Adrenal gland (tissue), 9 donors: ENCODE measurements at regions not wholly inside any gene's neighbourhood (a gene's known extent, or its start where the extent isn't known, plus 50 kb on each side); places are given as distances from the start of the nearest gene placed in this dataset.

Experiments
- DNase-seq, 7 donors: peaks; one replicate each; pipeline ENCODE4 v3.0.0-alpha.2; 2019 to 2020
- H3K27ac ChIP-seq, 5 donors: fragments of 200-600 bp; sonication (generic) in 4 of 5; 1 replicate in 3 of 5; 2 replicates in 2 of 5; pipeline versions ENCODE4 v1.5.1 to v1.8.0; 2016 to 2020; ENCODE audit warnings: mild to moderate bottlenecking in 1 of 5
- H3K27me3 ChIP-seq: fragments of 200-600 bp; 2 replicates; pipeline ENCODE4 v1.8.0; 2021
- H3K36me3 ChIP-seq, 2 donors: fragments of 200-600 bp; replicated peaks in 1 of 2; 1 replicate in 1 of 2; 2 replicates in 1 of 2; pipeline versions ENCODE4 v1.5.1 to v1.8.0; 2018 to 2022
- H3K4me1 ChIP-seq, 2 donors: fragments of 200-600 bp; replicated peaks in 1 of 2; 1 replicate in 1 of 2; 2 replicates in 1 of 2; pipeline versions ENCODE4 v1.5.1 to v1.8.0; 2018 to 2021
- H3K4me3 ChIP-seq, 4 donors: fragments of 200-600 bp; sonication (generic) in 3 of 4; one replicate each; pipeline ENCODE4 v1.5.1; 2016 to 2018
- H3K9me3 ChIP-seq, 3 donors: fragments of 200-600 bp; sonication (generic) in 1 of 3; replicated peaks in 1 of 3; 1 replicate in 2 of 3; 2 replicates in 1 of 3; pipeline versions ENCODE4 v1.5.1 to v1.8.0; 2016 to 2021
- CTCF ChIP-seq, 6 experiments: fragments of 450-650 bp in 4 of 6; fragments of 200-600 bp in 2 of 6; sonication (generic) in 1 of 6; IDR thresholded peaks; 1 replicate in 5 of 6; 2 replicates in 1 of 6; pipeline versions ENCODE4 v1.5.1 to v1.8.0; 2016 to 2021; ENCODE audit warnings: antibody characterized with exemption in 6 of 6, mild to moderate bottlenecking in 2 of 6, moderate library complexity in 1 of 6
- POLR2A ChIP-seq, 2 donors: fragments of 450-650 bp; IDR thresholded peaks; one replicate each; pipeline ENCODE4 v1.6.1; 2017; ENCODE audit warnings: antibody characterized with exemption in 2 of 2, mild to moderate bottlenecking in 2 of 2, moderate library complexity in 1 of 2
- WGBS, 4 donors: extraction: QIAGEN DNeasy Blood & Tissue Kit in 2 of 4; methylation state at CpG; one replicate each; pipeline versions ENCODE4 v1.1.5 to v1.1.7; 2013 to 2017; 5-methylcytosine and 5-hydroxymethylcytosine counted together
- intact Hi-C, 2 donors: fragments of 100-400 bp; cut with DNase I; formaldehyde crosslinking; loops; one replicate each; pipeline versions ENCODE4 v1.14.1 to v1.15.0; 2022 to 2023
- donor health status: healthy with polysubstance abuse.
- donor health status: Bipolar disorder and iron deficiency.
- donor health status: DM: yes; HTN: yes; CAD: no.
- donor health status: DM: no; HTN: no; CAD: no.
- donor health status: DM: no; HTN: no; CAD: no.

- Histone ChIP-seq H3K4me1 (no peaks in the 10 kb centered on the region), H3K4me3 (no peak overlapping the region), H3K27ac (no peak overlapping the region), H3K36me3 (no peaks in the 10 kb centered on the region), H3K9me3 (no peaks in the 10 kb centered on the region), H3K27me3 (peaks cover 14% of the 10 kb centered on the region)
- intact Hi-C loops = no loop called here
- 73 to 92% (median 83%) methylated on average over 2 of the region's 2 CpGs for WGBS, 4 donors
- no peak for TF ChIP-seq CTCF (IDR thresholded peaks at IDR 0.05)
- TF ChIP-seq POLR2A (IDR thresholded peaks at IDR 0.05) = no peak
- no peak for DNase-seq
Observed at GRCh38 chr15:61697796-61698195, 362.5 kb downstream of the VPS13C start.

DNA sequence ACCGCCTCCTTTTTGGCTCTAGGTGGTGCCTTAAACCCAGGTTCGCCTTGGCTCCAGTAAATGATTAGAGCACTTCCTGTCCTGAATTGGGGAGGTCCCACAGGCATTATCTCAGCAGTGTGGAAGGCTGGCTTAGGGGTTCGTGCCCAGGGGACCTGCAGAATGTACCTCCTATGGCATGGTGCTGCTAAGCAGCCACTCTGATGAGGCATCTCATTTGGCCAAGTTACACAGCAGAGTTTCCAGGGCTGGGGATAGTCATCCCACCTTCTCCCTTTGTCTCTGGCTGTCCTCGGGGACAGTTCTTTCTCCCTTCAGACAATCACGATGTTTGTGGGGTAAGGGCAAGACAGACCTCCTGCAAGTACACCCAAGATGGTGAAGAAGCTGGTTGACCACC, 371.2 kb downstream of the VPS13C start:
- Histone ChIP-seq H3K4me1 (no peaks in the 10 kb centered on the region), H3K27me3 (no peaks in the 10 kb centered on the region), H3K27ac (no peak overlapping the region), H3K4me3 (no peak overlapping the region), H3K36me3 (no peaks in the 10 kb centered on the region), H3K9me3 (no peaks in the 10 kb centered on the region)
- intact Hi-C loops = no loop called here
- DNase-seq = no peak
- WGBS, 4 donors = 81 to 87% (median 85%) methylated on average over 4 to 5 of the region's 5 CpGs
- TF ChIP-seq CTCF (IDR thresholded peaks at IDR 0.05) = no peak
- TF ChIP-seq POLR2A (IDR thresholded peaks at IDR 0.05) = no peak

GRCh38 chr15:61687651-61688050, 372.6 kb downstream of the VPS13C start:
- Histone ChIP-seq H3K36me3 (no peaks in the 10 kb centered on the region), H3K27me3 (no peaks in the 10 kb centered on the region), H3K27ac (no peak overlapping the region), H3K4me1 (no peaks in the 10 kb centered on the region), H3K4me3 (no peak overlapping the region), H3K9me3 (no peaks in the 10 kb centered on the region)
- no peak for DNase-seq
- TF ChIP-seq POLR2A (IDR thresholded peaks at IDR 0.05) (no peak), CTCF (IDR thresholded peaks at IDR 0.05) (no peak)
- intact Hi-C loops = no loop called here

DNA sequence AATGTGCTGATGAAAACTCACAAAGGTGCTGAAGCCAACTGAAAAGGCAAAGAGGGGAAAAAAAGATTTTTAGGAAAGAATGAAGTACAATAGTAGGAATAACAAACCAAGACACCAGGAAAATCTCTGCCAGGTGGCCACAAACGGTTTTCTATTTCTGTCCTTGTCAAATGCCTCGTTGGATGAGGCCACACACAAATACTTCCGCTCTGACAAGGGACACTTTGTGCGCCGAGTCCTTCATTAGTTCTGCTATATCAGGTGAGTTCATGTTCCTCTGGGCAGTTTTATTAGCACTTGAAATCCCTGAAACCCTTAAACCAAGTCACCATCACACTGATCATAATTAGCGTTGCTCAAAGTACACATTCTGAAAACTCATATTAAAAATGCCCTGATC, 373.1 kb downstream of the VPS13C start:
- H3K4me3 ChIP-seq = no peak overlapping the region
- 55 to 66% (median 65%) methylated on average over 6 of the region's 6 CpGs for WGBS, 4 donors
- intact Hi-C loops = no loop called here
- no peak for DNase-seq
- no peaks in the 10 kb centered on the region for H3K4me1 ChIP-seq
- H3K27me3 ChIP-seq = no peaks in the 10 kb centered on the region
- no peak for TF ChIP-seq CTCF (IDR thresholded peaks at IDR 0.05)
- no peak for TF ChIP-seq POLR2A (IDR thresholded peaks at IDR 0.05)
- no peaks in the 10 kb centered on the region for H3K9me3 ChIP-seq
- H3K27ac ChIP-seq = no peak overlapping the region
- H3K36me3 ChIP-seq = no peaks in the 10 kb centered on the region
